ENCODE measurements at regions not wholly inside any gene's neighbourhood (a gene's known extent, or its start where the extent isn't known, plus 50 kb on each side); places are given as distances from the start of the nearest gene placed in this dataset.

GRCh38 chr3:110324171-110324705 lies 747.4 kb upstream of the NECTIN3 start:
- TF ChIP-seq TAF1 (conservative IDR thresholded peaks at IDR 0.05) (no peak), ATF3 (IDR thresholded peaks at IDR 0.05) (no peak), CTCF (IDR thresholded peaks at IDR 0.05; ENCODE audit: low read depth, low read length, missing input control) (no peak)
